ENCODE measurements at regions not wholly inside any gene's neighbourhood (a gene's known extent, or its start where the extent isn't known, plus 50 kb on each side); places are given as distances from the start of the nearest gene placed in this dataset.
A peak's percentile ranks its signal among the peaks of the same experiment; 100 is the strongest.
"Not testable (repeated sequence)": the region's sequence is repeated elsewhere in the genome, so short reads cannot be mapped to it uniquely, and the experiment has no call there.

DNA sequence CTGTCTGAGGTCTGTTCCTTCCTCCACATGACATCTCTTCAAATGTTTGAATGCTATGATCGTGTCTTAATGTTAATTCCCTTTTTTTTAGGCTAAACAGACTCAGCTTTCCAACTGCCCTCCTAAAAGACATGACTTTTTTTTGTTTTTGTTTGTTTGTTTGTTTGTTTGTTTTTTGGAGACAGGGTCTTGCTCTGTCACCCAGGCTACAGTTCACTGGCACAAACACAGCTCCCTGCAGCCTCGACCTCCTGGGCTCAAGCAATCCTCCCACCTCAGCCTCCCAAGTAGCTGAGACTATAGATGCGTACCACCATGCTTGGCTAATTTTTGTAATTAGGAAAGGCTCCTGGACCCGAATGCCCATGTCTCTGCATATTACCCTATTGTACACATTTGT lies 176.5 kb downstream of the ABCA8 start:
- DNase-seq, result no peak

DNA sequence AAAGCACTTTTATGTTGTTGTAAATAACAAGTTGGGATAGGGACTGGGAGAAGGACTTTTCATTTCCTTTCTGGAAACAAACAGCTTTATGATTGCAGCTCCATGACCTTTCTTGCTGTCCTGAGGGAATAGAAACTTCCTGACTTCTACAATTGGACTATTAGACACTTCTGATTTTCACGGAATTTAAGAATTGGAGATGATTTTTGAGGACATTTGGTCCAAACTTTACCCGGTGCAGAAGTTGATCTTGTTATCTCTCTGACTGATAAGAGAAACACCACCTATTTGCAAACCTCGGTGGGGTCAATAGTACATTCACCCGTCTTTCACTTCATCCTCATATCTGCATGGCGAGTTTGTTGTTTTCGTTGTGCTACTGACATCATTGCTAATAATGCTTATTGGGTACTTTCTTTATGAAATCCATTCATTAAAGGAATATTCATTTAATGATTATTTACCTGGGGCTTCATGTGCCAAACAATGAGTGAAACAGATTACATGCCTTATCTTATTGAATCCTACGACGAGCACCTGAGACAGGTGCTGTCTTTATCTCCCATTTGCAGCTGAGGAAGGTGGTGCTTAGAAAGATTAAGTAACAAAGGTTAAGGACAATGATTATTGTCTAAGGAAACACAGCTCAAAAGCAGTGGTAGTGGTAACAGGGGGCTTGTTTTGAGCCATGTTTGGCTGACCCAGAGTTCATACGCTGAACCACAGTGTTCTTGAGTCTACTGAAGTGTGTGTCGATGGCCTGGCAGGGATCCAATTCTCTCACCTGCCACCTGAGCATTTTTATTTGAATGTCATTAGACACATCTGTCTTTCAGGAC lies 176.9 kb upstream of the FAM20A start:
- no peak for DNase-seq

DNA sequence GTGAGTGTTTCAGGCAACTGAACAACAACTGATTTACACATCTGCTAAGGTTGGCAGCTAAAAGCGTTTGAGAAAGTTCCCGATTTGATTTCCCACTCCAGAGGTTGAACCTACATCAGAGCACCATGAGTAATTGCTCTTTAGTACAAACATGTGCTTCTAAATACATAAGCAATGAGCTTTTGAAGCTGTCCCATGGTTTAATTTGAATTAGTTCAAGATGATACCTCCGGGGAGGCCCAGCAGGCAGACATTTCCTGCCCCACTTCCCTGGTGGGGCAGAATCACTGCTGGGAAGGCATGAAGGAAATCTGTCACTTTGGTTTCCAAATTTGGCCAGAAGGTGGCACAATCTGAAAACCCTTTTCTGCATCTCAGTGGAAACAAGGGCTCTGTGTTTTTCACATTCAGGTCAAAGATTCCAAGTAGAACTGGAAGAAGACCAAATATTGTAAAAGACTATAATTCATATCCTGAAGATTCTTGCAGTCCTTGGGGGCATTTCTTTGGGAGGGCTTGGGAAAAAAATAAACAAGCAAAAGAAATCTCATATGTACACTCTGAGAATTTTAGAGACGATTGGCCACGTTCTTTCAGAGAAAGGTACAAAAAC lies 176.2 kb upstream of the FAM20A start:
- DNase-seq, result no peak

DNA sequence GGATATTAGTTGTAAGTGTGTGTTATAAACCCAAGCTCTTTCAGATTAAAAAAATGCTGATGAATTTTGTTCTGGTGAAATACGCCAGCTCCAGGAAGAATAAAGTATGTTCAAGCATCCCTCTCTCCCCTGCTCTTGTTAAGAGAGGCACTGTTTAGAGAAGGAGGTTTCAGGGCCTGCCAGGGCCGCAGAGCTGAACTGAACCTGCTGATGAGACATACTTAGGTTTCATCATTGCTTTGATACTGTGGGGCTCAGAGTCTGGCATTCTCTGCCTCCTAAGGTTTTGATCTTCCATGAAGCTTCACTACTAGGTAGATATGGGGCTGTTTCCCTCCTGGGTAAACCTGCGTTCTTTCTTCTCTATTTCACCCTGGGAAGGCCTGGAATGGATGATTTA lies 175.3 kb upstream of the FAM20A start:
- no peak for DNase-seq

DNA sequence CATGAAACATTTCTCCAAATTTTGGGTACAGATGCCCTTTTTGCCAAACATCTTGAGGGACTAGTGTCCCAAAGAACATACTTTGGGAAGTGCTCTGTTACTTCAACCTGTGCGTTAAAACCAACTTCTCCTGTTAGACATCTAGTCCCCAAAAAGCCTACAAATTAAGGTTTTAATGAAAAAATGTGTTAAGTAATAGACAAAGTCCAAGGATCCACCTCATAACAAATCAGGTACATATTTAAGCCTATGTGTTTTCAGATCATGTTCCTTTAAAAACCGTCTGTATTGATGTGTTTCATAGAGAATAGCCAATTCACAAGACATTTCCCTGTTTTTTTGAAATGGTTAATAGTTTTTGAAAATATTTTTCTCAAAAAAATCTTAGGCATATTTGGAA lies 174.8 kb upstream of the FAM20A start:
- no peak for DNase-seq

DNA sequence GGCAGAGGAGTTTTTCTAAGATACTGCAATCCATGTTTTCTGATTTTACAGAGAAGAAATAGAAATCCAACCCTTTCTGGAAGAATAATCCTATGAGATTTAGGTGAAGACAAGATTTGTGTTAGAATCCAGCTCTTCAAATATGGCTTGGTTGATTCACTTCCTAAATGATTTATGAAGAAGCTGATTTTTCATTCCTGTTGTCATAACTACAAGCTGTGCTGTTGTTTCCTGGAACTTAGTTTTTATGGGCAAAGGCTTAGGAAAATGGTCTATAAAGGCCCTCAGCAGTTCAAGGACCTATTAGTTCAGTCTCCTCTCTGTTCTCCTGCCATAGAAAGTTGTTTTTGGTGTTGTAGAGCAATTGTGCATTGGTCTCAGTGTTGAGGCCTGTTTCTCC lies 174.2 kb upstream of the FAM20A start:
- DNase-seq, result no peak

DNA sequence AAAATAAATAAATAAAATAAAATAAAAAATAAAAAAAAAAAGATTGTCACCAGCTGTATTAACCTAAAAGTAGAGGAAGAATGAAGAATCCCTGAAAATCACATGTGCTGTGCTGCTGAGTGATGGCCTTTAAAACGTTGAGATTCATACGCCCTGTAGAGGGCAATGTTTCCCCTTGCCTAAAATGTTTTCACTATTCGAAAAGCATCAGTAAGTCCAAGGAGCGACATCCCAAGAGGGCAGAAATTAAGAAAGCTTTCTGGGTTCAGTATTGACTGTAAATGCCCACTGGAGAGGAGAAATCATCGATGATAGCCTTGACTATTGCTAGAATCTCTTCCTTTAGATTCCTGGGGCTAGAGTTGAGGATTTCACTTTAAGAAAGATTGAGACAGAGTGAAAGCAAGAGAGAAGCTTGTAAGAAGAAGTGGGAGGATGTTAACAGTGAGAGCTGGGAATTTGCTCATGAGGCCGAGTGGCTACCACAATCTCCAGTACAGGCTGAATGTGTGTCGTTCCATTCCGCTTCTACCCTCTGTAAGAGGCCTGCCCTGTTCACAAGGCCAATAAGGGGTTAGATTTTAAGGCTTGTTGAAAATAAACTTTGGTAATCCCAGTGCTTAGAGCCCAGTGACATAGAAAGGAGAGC lies 170.8 kb upstream of the FAM20A start:
- no peak for DNase-seq

DNA sequence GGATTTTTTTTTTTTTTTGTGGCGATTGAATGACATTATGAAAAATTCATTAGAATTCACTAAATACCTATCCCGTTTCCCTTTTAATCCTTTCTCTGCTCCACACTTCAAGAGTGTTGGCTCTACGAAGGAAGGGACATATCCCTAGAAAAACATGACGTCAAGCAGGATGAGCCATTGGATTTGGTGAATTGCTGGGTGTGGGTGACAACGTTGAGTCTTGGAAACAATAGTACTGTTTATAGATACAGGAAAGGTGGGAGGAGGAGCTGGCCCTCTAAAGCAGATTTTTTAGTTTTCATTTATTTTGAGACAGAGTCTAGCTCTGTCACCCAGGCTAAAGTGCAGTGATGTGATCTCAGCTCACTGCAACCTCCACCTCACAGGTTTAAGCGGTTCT lies 167.6 kb upstream of the FAM20A start:
- DNase-seq, result no peak

DNA sequence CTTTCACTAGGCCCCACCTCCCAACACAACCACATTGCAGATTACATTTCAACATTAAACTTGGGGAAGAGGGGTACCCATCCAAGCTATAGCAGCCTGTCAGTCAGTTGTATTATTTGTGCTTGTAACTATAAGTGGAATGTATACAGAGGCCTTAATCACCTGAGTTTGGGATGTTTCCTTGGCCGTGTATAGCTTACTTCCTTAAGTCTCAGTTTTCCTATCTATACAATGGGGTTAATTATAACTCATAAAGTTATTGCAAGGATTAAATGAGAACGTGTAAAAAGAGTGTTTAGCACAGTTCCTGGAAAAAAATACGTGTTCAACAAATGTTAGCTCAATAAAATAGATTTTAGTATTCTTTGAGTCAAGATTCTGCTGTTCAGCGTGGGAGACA lies 165.5 kb upstream of the FAM20A start:
- no peak for DNase-seq

DNA sequence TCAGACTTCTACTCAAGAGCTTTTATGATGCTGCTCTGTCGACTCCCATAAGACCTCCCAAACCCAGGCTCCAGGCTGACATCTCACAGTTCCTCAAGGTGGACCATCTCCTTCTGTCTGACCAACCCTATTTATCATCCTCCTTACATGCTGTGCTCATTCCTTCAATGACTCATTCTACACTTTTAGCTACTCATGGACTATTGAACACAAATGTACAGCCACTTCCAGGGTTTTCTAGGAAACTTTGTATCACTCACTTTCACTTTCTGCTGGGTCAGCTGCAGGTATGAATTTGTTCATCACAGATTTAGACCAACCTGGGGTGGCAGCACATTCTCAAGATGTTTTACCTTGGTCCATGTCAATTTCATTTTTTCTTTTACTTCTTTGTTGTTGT lies 162.4 kb upstream of the FAM20A start:
- no peak for DNase-seq

DNA sequence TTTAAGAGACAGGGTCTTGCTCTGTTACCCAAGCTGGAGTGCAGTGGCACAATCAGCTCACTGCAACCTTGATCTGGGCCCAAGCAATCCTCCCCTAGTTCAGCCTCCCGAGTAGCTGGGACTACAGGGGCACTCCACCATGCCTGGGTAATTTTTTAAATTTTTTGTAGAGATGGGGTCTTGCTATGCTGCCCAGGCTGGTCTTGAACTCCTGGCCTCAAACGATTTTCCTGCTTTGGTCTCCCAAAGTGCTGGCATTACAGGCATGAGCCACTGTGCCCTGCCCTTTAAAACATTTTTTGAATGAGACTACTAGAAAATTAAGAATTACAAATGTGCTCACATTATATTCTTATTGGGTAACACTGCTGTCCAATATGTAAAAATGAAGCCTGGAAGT lies 161.7 kb upstream of the FAM20A start:
- no peak for DNase-seq

DNA sequence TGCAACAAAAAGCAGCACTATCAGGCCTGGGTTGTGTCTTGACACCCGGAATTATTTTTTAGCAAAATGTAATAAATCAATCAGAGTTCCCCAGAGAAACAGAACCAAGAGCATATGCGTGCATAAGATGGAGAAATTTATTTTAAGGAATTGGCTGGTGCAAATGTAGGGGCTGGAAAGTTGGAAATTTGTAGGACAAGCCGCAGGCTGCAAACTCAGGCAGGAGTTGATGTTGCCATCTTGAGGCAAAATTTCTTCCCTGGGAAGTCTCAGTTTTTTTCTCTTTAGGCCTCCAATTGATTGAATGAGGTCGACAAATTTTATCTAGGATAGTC lies 158.9 kb upstream of the FAM20A start:
- no peak for DNase-seq

DNA sequence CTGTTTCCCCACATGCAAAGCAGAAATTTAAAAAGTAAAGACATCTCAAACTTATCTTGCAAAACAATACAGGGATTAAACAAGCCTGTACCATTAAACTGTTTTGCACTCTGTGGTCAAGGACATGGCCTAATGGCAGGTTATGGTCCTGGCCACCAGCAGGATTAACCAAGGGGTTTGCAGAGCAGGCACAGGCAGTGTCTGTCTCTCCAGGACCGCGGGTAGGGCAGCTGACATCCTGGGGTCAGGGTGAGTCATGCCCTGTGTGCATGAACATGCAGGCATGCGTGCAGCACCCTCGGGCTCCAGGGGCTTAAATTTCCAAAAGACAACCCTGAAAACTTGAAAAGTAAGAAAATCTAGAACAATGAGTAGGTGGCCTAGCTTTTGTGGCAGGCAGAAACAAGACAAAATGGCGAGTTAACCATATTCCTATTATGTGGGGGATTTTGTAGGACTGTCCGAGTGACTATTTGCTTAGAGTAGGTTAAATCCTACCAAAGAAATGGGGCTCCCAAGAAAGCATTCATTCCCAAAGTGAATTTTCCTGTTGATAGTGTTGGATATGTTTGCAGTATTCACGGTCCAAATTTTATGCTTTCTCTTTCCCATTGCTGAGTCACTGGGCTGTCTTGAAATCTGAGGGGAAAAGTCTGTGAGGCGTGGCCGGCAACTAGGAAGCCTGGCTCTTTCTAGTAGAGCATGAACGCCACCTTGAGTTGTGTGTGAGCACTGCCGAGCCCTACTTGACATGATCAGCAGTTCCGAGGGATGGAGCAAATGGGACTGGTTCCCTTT lies 158.4 kb upstream of the FAM20A start:
- DNase-seq, result peak; percentile 44 to 69

DNA sequence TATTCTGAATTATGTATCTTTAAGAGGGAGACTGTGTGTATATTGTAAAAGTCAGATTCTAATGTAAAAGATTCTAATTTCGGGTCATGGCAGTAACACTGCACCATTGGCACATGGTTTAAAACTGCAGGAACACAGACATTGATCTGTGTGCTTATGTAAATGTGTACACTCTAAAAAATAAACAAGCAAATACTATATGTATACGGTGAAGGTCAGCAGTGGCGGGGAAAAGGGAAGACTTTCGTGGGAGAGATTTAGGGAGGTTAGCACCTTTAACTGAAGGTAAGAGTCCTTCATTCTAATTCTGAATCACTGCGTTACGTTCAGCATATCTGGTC lies 157.8 kb upstream of the FAM20A start:
- DNase-seq, result no peak

DNA sequence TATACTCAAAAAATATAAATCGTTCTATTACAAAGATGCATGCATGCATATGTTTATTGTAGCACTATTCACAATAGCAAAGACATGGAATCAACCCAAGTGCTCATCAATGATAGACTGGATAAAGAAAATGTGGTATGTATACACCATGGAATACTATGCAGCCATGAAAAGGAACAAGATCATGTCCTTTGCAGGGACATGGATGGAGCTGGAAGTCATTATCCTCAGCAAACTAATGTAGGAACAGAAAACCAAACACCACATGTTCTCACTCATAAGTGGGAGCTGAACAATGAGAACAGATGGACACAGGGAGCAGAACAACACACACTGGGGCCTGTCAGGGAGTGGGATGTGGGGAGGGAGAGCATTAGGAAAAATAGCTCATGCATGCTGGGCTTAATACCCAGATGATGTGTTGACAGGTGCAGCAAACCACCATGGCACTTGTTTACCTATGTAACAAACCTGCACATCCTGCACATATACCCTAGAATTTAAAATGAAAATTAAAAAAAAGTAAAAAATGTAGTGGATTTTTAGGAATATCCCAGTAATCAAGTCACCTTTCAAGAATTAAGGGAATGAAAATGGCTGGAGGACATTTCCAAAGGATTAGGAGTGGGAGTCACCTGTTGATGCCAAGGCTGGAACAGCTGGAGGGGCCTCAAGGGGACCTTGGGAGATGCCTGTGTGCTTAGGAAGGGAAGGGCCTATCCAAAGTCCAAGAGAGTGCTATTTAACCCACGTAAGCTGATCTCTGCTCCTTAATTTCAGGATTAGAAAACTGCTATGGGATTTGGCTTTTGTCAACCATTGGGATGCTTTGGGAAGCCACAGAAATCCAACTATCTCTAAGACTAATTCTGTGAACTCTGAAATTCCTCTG lies 156.9 kb upstream of the FAM20A start:
- not testable (repeated sequence) for DNase-seq

DNA sequence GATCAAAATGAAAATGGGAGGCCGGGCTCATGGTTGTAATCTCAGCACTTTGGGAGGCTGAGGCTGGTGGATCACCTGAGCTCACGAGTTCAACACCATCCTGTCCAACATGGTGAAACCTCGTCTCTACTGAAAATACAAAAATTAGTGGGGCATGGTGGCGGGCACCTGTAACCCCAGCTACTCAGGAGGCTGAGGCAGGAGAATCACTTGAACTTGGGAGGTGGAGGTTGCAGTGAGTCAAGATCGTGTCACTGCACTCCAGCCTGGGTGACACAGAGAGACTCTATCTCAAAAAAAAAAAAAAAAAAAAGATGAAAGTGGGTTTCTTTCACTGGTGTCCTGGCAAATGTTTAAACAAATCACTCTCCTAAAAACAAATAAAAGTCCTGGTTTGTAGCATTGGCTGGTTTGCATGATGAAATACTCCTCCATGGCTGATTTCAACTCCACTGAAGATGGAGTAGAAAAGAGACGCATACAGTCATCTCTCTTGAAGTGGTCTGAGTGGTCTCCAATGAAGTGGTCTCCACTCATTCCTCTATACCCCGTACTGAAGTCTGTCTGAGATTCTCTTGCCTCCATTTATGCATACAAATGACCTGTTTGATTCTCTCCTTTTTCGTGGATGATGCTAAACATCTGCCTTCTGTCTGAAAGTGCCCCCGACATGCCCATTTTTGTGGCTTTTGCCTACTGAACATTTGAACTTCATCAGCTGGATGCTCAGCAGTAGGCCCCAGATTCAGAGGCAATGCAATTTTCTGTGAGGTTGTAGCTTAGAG lies 153.0 kb upstream of the FAM20A start:
- no peak for DNase-seq

DNA sequence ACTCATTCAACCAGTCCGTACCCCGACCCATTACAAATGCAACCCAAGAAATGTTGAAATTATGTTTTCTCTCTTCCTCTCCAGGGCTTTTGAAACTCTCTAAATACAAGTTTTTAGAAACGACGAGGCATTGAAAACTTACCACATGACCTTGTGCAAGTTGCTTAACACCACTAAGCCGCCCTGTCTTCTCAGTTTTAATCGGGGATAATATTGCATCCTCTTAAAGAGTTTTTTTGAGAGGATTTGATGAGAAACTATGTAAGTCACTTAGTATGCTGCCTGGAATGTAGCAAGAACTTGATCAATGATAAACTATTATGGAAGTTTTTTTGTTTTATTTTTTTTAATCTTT lies 149.0 kb upstream of the FAM20A start:
- no peak for DNase-seq

DNA sequence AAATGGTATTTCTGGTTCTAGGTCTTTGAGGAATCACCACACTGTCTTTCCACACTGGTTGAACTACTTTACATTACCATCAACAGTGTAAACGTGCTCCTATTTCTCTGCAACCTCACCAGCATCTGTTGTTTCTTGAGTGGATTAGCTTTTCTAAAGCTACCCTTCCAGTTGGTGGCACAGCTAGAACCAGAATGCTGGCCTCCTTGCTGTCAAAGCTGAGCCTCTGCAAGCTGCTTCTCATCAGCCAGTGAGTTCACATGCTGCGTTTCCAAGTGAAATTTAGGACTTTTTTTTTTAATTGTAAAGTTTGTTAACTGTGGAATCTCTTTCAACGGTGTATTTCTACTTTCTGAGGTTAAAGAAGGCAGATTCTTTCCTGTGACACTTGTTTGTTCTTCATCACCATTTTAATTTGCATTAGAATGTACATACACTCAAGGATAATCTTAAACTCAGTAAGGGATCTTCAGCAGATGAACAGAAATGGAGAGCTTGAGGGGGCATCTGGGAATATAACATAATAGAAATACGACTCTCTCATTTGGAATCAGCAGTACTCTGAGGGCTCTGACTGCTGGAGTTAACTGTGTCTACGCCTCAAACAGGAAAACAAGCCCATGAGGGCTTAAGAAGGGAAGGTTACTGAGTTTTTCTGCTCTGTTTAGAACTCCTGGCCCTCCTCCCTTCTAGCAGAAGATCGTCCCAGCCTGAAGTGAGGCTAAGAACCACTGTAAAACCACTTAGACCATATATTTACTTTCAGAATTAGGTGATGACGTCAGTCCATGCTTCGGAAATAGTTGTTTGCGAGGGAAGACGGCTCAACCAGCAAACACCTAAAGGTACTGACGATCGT lies 148.4 kb upstream of the FAM20A start:
- DNase-seq, result no peak

DNA sequence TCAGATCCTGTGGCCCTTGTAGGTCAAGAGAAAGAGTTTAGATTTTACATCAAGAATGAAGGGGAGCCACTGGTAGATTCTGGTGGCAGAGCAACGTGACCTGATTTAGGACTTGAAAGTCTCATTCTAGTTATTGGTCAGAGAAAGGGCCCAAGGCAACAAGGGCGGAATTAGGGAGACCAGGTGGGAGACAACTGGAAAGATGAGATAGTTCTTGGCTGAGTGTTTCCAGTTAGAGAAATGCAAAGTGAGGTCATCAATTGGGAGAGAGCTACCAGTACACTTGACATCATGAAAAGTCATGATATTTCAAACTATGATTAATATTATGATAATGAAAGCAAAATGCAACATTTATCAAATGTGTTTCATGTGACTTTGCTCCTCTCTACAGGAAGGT lies 147.2 kb upstream of the FAM20A start:
- no peak for DNase-seq

DNA sequence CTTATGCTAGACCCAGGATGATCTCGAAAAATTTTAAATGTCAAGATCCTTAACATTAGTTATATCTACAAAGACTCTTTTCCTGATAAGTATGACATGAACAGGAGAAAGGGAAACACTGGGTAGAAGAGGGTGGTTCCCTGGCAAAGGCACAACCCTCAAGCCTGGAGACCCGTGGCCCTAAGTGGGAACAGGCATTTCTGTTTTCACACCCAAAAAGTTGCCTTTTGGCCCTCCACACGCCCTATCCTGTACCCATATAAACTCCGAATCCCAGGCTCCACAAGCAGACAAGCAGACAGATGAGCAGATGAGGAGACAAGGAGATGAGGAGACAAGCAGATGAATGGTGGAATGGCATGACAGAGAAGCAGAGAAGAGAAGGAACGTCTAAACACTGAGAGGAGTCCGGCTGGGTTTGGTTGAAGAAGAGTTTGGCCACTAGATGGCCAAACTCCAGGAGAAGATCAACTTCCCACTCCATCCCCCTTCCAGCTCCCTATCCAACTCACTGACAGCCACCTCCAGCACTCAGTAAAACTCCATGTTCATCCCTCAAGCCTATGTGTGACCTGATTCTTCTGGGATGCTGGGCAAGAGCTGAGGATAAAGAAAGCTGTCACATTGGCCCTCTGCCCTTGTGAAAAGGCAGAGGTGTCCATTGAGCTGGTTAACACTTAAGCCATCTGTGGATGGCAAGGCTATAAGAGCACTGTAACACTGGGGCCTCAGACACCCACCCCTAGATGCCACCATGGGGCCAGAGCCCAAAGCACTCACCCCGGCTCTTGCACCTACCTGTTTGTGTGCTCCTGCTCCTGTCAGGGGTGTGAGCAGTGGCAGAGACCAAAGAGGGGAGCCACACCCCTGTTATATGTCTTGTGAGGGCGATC lies 139.6 kb upstream of the FAM20A start:
- no peak for DNase-seq

Measured in stimulated activated CD4-positive, alpha-beta T cell treated with anti-CD3 and anti-CD28 coated beads, Interleukin-2, amount 100 ng/mL, for 24 hours (primary cell).